Left lung (tissue), 4 donors: ENCODE measurements at regions not wholly inside any gene's neighbourhood (a gene's known extent, or its start where the extent isn't known, plus 50 kb on each side); places are given as distances from the start of the nearest gene placed in this dataset.

Source experiments
- ATAC-seq: fragments of 200-7000 bp; cut with Tn5 transposase; one replicate; pipeline ENCODE4 v1.9.1; 2020; ENCODE audit warnings: moderate library complexity
- DNase-seq, 4 donors: peaks; one replicate each; pipeline ENCODE4 v3.0.0-alpha.2; 2013 to 2020
- H3K27ac ChIP-seq, 2 donors: fragments of 200-600 bp; sonication (generic) in 1 of 2; one replicate each; pipeline versions ENCODE4 v1.5.0 to v1.8.0; 2020 to 2021
- H3K27me3 ChIP-seq, 2 donors: fragments of 200-600 bp; sonication (generic) in 1 of 2; one replicate each; pipeline versions ENCODE4 v1.5.0 to v1.8.0; 2020 to 2021
- H3K36me3 ChIP-seq, 2 donors: fragments of 200-600 bp; sonication (generic) in 1 of 2; one replicate each; pipeline versions ENCODE4 v1.5.0 to v1.8.0; 2020 to 2021
- H3K4me1 ChIP-seq, 2 donors: fragments of 200-600 bp; one replicate each; pipeline ENCODE4 v1.8.0; 2021
- H3K4me3 ChIP-seq, 2 donors: fragments of 200-600 bp; sonication (generic) in 1 of 2; one replicate each; pipeline versions ENCODE4 v1.5.0 to v1.8.0; 2020 to 2021; ENCODE audit warnings: mild to moderate bottlenecking in 1 of 2
- H3K9me3 ChIP-seq, 2 donors: fragments of 200-600 bp; sonication (generic) in 1 of 2; one replicate each; pipeline versions ENCODE4 v1.5.0 to v1.8.0; 2020 to 2021
- intact Hi-C, 2 donors: fragments of 100-400 bp; cut with DNase I; formaldehyde crosslinking; loops; one replicate each; pipeline versions ENCODE4 v1.11.2 to v1.14.2; 2022
- TF ChIP-seq, protein P1 (sequence below), 2 donors: fragments of 200-600 bp; sonication (generic) in 1 of 2; IDR thresholded peaks; one replicate each; pipeline versions ENCODE4 v1.5.0 to v1.8.0; 2021; ENCODE audit warnings: antibody characterized with exemption in 2 of 2
- donor health status: DM: no; HTN: yes; CAD: no.
- donor health status: DM: no; HTN: no; CAD: no.

GRCh38 chr3:36258421-36258820, 121.9 kb upstream of the STAC start:
- peaks cover 0 to 11% of the 10 kb centered on the region in 2 donors for H3K9me3 ChIP-seq
- ATAC-seq = no peak
- intact Hi-C loops = no loop called here

DNA sequence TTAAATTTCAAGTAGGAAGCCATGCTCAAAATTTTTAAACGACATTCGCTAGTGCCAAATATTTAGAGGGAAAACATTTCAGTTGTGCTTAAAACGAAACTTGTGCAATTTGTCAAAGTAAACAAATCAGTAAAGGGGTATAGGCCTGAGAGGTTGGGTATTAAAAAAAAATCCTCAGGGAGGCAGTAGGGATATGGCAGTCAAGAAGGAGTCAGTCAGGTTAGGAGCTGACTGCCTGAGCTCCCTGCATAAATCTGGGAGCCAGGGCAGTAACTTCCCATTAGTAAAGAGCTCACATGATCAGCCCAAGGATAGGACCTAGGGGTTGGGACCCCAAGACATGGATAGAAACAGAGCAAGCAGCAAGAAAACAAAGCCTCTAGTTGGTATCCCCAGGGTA, 120.7 kb upstream of the STAC start:
- TF ChIP-seq, protein P1, sequence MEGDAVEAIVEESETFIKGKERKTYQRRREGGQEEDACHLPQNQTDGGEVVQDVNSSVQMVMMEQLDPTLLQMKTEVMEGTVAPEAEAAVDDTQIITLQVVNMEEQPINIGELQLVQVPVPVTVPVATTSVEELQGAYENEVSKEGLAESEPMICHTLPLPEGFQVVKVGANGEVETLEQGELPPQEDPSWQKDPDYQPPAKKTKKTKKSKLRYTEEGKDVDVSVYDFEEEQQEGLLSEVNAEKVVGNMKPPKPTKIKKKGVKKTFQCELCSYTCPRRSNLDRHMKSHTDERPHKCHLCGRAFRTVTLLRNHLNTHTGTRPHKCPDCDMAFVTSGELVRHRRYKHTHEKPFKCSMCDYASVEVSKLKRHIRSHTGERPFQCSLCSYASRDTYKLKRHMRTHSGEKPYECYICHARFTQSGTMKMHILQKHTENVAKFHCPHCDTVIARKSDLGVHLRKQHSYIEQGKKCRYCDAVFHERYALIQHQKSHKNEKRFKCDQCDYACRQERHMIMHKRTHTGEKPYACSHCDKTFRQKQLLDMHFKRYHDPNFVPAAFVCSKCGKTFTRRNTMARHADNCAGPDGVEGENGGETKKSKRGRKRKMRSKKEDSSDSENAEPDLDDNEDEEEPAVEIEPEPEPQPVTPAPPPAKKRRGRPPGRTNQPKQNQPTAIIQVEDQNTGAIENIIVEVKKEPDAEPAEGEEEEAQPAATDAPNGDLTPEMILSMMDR (IDR thresholded peaks at IDR 0.05) = no peak
- H3K4me1 ChIP-seq = no peaks in the 10 kb centered on the region
- no peak overlapping the region for H3K27ac ChIP-seq
- H3K36me3 ChIP-seq = no peaks in the 10 kb centered on the region
- no peak overlapping the region for H3K4me3 ChIP-seq
- no peaks in the 10 kb centered on the region for H3K27me3 ChIP-seq
- intact Hi-C loops = no loop called here
- ATAC-seq (peak; percentile 19), DNase-seq (no peak)
- H3K9me3 ChIP-seq = peaks cover 0 to 11% of the 10 kb centered on the region in 2 donors

More at GRCh38 chr3:36258421-36258820, 121.9 kb upstream of the STAC start:
- no peak overlapping the region for H3K27ac ChIP-seq
- TF ChIP-seq, protein P1 (IDR thresholded peaks at IDR 0.05) = no peak
- H3K4me3 ChIP-seq = no peak overlapping the region
- no peaks in the 10 kb centered on the region for H3K4me1 ChIP-seq
- no peaks in the 10 kb centered on the region for H3K27me3 ChIP-seq
- DNase-seq = no peak
- H3K36me3 ChIP-seq = no peaks in the 10 kb centered on the region

GRCh38 chr3:36269274-36269673, 111.0 kb upstream of the STAC start:
- Histone ChIP-seq H3K36me3 (no peaks in the 10 kb centered on the region), H3K4me1 (no peaks in the 10 kb centered on the region), H3K27me3 (no peaks in the 10 kb centered on the region), H3K4me3 (no peak overlapping the region), H3K9me3 (peaks cover 0 to 2% of the 10 kb centered on the region in 2 donors), H3K27ac (no peak overlapping the region)
- DNase-seq (no peak), ATAC-seq (no peak)
- TF ChIP-seq, protein P1 (IDR thresholded peaks at IDR 0.05) = no peak
- intact Hi-C loops = no loop called here

DNA sequence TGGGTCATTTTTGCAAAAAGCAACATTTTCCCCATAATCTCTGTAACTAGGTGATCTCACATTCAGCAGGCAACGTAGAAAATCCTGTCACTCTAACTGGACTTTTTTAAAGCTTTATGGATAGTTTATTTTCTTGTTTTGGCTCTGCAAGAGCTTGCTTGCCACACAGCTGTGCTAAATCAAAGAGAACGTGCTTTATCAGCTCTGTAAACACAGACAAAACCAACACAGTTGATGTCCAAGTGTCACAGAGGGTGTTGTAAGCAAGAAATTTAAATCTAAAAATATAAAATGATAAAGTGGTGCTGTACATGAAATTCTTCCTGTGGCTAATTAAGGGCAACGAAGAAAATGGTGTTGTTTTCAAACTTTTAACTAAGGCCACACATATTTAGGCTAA, 97.5 kb upstream of the STAC start:
- Histone ChIP-seq H3K9me3 (no peaks in the 10 kb centered on the region), H3K4me3 (no peak overlapping the region), H3K36me3 (no peaks in the 10 kb centered on the region), H3K4me1 (no peaks in the 10 kb centered on the region), H3K27me3 (no peaks in the 10 kb centered on the region), H3K27ac (no peak overlapping the region)
- ATAC-seq (no peak), DNase-seq (peak in 2 of 4 donors; percentile 14 to 24)
- TF ChIP-seq, protein P1 (IDR thresholded peaks at IDR 0.05) = no peak
- intact Hi-C loops = no loop called here

GRCh38 chr3:36295296-36295695, 85.0 kb upstream of the STAC start:
- Histone ChIP-seq H3K27me3 (no peaks in the 10 kb centered on the region), H3K9me3 (no peaks in the 10 kb centered on the region), H3K27ac (no peak overlapping the region), H3K4me1 (peaks cover 0 to 4% of the 10 kb centered on the region in 2 donors), H3K4me3 (no peak overlapping the region), H3K36me3 (no peaks in the 10 kb centered on the region)
- ATAC-seq (no peak), DNase-seq (no peak)
- intact Hi-C loops = no loop called here
- TF ChIP-seq, protein P1 (IDR thresholded peaks at IDR 0.05) = no peak
